Activated CD4-positive, alpha-beta T cell treated with anti-CD3 and anti-CD28 coated beads, Interleukin-2, amount 50 U/mL, for 4 hours (primary cell): ENCODE measurements at regions not wholly inside any gene's neighbourhood (a gene's known extent, or its start where the extent isn't known, plus 50 kb on each side); places are given as distances from the start of the nearest gene placed in this dataset.
"Not testable (repeated sequence)": the region's sequence is repeated elsewhere in the genome, so short reads cannot be mapped to it uniquely, and the experiment has no call there.

Experiments used
- DNase-seq, 2 experiments: peaks; one replicate each; pipeline ENCODE4 v3.0.0-alpha.2; 2020

DNA sequence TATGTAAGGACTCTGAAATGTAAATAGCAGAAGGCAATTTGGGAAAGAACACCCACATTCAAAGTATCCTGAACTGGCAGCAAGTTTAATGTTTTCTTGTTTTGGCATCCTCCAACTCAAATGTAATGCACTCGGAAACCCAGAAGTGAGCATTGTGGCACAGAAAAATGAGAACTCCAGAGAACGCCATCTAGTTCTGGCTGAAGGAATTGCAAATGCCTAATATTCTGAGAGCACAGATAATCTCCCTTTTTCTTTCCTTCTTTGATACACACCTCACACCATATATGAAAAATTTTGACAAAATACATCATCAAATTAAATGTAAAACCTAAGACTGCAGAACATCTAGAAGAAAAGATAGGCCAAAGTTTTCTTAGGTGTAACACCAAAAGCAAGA is 52.1 kb downstream of the PWWP3B start:
- no peak for DNase-seq

DNA sequence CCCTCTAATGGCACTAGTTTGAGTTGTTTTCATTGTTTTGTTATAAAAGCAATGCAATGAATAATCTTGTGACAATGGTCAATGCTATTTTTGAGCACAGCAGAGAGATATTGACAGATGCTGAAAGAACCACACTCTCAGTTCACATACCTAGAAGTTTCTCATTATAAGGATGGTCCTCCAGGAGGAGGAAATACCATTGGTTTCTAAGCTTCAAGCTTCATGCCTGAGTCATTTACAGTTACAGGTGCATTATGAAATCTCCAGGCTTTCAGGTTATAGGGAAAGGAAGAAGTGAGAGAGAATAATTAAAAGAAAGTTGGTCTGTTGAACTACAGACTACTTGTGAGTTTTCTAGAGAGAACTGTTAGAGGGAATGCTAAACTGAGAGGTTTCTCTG is 75.3 kb downstream of the PWWP3B start:
- DNase-seq = no peak

DNA sequence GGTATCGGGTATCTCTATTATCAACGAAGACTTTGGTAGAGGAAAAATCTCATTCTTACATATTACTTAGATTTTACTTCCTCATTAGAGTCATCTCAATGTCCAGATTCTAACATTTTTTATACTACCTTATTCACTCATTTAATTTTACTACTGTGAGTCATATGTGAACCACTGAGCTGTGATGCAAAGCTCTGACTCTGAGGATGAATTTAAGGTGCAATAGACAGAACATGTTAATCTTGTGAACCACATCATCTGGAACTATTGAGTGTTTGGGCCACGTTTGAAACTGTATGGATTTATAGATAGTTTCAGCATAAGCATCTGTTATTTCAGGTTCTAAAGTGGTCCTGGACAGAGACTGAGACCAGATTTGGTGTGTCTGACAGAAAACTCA is 78.4 kb downstream of the PWWP3B start:
- no peak for DNase-seq

DNA sequence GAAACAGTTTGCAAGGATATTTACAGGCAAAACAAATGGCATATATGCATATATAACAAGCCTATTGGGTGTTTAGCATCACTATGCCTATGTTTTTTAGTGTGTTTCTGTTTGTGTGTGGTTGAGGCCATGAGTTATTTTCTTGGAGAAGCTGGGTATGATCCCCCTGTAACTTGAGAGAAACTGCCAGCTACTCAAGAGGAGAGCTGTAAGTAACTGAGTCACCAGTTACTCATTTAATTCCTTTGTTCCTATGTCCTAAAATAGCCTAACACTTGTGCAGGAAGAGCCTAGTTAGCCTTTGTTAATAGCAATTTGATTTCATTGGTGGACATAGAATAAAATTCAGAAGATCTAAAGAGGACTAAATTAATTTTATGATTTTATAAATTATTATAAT is 79.1 kb downstream of the PWWP3B start:
- no peak for DNase-seq

DNA sequence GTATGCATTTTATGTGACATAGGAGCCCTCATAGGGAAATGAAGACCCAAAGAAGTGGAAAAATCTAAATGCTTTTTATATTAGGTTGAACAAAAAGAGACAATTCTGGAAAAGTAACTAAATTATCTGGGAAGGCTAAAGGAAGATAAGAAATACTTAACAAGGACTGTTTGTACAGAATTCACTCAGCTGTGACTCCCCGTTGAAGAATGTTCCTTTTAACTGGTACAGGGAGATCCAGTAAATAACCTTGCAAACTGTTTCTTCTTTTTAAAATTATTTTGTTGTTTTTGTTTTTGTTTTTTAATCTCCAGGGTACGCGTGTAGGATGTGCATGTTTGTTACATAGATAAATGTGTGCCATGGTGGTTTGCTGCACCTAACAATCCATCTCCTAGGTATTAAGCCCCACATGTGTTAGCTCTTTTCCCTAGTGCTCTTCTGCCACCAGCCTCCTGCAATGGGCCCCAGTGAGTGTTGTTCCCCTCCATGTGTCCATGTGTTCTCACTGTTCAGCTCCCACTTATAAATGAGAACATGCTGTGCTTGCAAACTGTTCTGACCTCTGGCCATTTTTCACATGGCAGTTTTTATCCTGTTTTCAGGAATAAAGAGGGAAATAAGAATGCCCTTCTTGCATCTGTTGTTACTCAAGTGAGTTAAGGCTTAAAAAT is 81.7 kb downstream of the PWWP3B start:
- no peak for DNase-seq

DNA sequence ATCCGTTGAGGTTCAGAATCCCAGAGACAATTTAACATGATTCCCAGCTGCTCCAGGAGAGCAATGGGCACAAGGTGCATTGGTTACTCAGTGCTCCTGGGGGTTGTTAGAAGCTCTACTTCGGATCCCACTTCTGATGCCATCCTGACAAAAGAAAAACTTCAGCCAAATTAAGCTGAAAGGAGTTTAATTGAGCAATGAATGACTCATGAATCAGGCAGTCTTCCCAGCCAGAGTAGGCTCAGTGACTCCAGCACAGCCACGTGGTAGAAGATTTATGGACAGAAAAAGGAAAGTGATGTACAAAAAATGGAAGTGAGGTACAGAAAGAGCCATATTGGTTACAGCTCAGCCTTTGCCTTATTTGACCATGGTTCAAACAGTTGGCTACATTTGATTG is 95.7 kb downstream of the PWWP3B start:
- DNase-seq = no peak

DNA sequence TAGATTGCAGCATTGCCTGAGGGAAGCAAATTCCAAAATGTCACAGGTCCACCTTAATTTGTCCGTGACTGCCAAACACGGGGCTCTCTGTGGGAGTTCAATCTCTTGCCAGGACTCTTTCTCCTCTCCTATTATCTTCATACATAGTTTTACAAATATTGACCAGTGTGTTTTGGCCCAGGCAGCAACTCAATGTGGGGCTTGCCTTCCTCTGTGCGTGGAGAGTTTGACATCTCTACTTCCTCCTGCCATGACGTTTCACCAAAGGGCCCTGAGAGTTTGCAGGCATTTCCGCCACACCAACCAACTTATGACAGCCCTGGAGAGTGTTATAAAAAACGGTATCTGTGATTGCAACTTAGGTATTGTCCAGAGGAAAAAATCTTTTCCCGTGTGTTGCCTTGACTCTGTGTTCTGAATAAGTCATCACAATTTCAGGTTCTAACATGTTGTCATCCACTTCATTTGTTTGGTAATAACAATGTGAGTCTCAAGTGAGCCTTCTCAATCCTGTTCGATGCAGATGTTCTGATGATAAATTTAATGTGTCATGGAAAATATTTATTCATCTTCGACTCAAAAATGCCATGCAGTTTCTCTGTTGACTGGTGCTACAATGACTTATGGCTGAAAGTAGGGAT is 106.0 kb downstream of the PWWP3B start:
- DNase-seq = not testable (repeated sequence)

DNA sequence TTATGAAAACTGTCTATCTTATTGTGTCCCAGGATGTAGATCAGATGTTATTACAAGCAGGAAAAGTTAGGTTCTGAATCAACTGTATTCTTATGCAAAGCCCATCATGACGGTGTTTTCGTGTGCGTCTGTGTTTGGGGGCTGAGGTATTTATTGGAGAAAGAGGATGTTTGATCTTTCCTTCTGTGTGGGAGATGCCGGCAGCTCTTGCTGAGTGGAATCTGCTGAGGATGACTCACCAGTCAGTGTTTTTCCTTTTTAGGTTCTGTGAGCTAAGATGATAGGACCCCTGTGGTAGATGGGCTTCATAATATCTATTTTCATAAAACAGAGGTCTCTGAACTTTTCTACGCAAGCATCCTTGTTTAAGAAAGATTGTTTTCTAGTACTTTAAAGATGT is 107.1 kb downstream of the PWWP3B start:
- DNase-seq = not testable (repeated sequence)

DNA sequence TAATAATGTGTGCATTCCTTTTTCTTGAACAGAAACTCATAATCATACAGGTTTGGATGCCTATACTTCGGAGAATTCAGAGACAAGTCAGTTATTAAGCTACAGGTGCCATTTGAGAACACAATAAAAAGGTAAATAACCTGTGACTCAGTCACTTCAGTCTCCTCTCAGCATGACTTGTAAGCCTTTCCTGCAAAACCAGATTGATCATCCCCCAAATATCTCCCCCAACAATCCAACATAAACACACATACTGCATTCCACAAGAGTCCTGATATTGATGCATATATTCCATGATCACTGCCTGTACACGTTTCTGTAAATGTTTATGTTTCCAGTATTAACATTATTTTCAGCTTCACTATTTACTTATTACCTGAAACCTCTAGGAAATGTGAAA is 110.8 kb downstream of the PWWP3B start:
- no peak for DNase-seq

DNA sequence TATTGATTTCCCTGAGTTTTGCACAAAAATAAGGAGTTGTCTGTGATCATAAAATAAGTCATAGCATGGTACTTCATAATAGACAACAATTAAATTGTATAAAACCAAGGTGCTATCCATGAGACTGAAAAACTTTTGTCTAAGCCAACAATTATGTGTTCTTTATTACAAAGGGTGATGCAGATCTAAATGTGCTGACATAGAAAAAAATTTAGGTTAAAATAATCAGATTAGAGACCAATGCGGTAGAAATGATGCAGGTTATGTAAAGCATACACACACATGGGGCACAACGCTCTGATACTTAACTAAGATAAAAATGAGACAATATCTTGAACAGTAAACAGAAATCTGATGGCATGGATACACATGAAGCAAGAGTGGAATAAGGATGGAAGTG is 113.3 kb downstream of the PWWP3B start:
- DNase-seq = no peak

DNA sequence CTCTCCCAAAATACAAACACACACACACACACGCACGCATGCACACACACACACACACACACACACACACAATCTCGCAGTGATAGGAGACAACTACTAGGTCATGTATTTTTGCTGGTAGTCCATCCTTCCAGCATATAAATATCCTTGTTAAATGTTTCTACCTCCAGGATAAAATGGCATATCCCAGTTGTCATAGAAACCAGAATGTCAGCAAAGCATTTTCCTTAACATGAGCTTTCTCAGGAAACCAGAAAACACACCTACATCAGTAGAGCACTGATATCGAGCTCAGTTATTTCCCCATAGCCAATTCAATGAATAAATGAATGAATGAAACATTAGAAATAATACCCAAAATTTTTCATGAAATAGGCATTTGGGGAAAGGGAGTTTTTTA is 115.7 kb downstream of the PWWP3B start:
- DNase-seq = no peak

DNA sequence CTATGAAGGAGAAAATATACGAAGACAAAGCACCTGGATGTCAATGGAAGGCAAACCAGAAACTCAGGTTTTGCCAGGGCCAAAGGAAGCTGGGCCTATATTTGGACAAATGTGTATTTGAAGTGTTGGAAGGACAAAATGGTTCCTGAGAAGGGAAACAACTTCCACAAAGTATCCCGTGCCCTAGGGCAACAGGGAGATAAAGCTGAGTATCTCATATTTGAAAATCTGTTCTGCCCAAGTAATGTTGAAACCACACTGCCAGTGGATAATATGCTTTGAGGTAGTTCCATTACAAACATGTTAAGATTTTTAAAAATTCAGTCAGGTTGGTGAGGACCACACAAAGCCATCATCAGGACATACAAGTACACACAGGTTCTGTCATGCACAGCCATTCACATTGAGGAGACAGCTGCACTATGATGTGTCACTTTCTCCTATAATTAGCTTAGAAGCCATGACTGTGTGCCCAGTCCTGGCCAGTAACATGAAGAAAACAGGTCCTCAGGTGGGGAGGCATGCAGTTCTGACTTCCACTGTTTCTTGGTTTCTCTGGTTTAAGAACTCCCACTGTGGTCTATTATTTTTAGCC is 116.4 kb downstream of the PWWP3B start:
- DNase-seq = no peak

DNA sequence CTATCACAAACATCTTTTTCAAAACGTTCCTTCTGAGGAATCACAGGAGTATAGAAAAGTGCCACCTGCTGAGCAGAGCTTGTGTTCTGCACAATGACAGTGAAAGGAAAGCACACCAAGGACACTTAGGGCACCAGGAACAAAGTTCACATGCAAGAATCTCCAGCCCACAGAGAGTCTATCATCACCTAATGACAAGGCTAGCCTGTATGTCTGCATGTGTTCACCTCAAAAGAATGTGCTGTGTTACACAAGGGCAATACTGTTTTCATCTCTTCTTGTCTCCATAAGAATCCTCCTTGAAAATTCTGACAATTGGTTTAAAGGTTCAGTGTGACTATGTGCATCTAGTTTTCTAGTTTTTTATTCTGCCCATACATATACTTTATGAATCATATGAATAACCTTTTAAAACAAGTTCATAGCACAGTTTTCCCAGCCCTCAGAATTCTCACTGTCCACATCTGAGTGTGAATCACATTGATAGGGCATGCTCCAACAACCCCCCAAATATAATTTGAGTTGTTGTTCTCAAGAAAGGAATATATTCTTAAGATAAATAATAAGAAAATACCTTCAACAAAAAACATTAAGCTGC is 118.0 kb downstream of the PWWP3B start:
- no peak for DNase-seq

DNA sequence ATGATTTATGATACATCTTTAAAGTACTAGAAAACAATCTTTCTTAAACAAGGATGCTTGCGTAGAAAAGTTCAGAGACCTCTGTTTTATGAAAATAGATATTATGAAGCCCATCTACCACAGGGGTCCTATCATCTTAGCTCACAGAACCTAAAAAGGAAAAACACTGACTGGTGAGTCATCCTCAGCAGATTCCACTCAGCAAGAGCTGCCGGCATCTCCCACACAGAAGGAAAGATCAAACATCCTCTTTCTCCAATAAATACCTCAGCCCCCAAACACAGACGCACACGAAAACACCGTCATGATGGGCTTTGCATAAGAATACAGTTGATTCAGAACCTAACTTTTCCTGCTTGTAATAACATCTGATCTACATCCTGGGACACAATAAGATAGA is 122.7 kb downstream of the PWWP3B start:
- not testable (repeated sequence) for DNase-seq

DNA sequence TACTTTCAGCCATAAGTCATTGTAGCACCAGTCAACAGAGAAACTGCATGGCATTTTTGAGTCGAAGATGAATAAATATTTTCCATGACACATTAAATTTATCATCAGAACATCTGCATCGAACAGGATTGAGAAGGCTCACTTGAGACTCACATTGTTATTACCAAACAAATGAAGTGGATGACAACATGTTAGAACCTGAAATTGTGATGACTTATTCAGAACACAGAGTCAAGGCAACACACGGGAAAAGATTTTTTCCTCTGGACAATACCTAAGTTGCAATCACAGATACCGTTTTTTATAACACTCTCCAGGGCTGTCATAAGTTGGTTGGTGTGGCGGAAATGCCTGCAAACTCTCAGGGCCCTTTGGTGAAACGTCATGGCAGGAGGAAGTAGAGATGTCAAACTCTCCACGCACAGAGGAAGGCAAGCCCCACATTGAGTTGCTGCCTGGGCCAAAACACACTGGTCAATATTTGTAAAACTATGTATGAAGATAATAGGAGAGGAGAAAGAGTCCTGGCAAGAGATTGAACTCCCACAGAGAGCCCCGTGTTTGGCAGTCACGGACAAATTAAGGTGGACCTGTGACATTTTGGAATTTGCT is 123.8 kb downstream of the PWWP3B start:
- not testable (repeated sequence) for DNase-seq

DNA sequence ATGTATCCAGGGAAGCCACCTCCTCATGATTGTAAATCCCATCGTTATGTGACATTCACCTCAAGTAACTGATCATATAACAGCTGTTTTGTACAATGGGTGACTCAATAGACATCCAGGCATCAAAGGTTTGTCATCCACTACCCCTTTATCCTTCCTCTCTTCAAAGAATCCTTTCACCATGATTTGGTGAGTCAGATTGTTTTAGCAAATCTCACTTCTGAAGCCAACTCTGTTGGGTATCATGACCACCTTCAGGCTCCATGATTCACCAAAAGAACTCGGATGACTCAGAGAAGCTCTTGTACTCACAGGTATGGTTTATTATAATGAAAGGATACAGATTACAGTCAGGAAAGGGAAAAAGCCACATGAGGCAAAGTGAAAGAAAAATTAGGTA is 132.1 kb downstream of the PWWP3B start:
- no peak for DNase-seq

DNA sequence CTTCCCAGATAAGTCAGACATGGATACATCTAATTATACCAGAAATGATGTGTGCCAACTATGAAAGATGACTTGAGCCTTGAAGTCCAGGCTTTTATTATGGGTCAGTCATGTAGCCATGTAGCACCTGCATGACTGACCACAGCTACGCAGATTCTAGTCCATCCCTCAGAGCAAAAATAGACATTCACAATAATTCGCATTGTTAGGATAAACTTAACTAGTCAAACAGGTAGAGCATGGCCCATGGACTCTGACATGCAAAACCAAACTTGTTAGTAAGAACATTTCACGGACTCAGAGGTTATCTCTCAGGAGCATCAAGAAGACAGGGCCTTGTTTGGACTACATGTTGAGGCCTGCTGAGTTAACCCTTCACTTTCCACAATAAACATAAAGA is 132.6 kb downstream of the PWWP3B start:
- DNase-seq = no peak

DNA sequence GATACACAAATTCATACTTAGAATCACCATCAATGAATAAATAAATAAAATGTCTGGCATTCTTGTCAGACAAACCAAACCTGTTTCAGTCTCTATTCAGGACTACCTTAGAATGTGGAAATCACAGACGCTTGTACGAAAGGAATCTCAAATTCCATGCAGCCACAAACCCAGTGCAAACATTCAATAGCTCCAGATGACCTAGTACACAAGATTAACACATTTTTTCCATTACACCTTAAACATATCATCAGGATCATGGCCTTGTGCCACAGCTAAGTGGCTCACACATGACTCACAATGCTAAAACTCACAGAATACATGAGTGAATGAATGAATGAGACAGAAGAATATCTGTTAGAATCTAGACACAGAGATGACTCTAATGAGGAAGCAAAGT is 134.2 kb downstream of the PWWP3B start:
- DNase-seq = no peak

DNA sequence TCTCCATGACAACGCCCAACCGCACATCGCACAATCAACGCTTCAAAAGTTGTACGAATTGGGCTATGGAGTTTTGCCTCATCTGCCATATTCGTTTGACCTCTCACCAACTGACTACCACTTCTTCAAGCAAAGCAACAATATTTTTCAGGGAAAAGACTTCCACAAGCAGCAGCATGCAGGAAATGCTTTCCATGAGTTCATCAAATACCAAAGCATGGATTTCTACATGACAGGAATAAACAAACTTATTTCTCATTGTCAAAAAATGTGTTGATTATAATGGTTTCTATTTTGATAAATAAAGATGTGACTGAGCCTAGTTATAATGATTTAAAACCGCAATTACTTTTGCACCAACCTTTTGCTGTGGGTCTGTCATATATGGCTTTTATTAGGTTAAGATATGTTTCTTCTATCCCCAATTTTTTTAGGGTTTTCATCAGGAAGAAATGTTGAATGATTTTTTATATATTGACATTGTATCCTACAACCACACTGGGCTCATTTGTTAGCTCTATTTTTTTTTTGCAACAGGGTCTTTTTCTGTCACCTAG is 138.4 kb downstream of the PWWP3B start:
- no peak for DNase-seq

DNA sequence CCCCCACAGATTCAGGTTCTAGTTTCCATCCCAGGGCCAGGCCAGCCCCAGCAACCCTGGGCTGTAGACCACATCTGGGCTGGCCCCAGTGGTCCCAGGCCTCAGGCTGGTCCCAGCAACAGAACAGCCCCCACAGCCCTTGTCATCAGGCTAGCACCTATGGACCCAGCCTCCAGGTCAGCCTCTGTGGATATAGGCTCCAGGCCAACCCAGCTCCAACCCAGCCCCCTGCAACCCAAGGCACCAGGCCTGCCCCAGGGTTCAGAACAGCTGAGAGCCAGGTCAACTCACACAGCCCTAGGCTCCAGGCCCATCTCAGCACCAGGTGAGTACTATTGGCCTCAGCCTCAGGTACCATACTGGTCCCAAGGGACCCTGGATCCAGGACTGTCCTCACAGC is 155.3 kb downstream of the PWWP3B start:
- DNase-seq = no peak

DNA sequence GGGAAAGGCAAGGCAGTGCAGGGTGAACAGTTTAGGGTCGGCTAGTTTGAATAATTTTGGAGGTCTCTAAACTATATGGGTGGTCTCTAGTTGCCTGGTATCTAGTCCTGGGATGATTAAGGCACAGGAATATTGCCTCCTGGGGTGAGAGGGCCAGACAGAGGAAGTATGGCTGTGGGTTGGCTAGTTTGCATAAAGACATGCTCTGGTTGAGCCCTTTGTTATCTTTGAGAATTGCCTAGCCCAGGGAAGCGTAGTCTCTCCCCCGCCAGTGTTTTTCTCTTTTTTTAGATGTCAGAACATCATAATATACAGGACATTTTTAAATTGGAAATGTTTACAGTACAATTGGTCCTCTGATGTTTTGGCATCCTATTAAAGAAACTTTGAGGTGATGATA is 163.5 kb downstream of the PWWP3B start:
- no peak for DNase-seq

DNA sequence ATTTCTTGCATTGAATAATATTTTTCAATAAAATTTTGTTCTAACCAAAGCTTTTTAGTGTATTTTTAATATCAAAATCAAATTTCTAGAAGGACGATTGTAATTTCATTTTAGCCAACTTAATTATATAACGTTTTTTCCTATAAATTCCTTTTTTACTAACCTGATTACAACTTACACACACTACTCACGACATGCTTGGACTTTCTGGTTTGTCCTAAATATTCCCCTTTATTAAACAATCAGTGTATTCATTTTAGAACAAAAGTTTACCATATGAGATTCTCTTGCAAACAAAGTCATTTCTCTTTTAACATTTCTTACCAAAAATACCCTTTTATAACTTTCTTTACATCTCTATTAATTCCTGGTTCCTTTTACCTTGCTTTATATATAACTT is 173.7 kb downstream of the PWWP3B start:
- no peak for DNase-seq

DNA sequence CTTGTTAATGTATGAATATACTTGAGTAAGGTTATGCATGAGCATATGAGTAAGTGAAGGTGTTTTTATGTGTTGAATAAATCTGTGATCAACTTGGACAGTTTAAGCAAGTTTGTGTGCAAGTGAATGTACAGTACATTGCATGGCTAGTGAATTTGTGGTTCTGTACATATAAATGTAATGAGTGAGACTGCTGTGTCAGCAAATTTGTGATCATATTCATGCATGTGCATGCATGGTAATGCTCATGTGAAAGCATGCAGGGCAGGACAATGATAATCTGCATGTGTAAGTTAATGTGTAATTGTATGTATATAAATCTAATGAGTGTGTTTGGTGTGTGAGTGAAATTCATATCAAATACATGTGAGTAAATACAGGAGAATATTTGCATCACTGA is 188.5 kb downstream of the PWWP3B start:
- DNase-seq = no peak

DNA sequence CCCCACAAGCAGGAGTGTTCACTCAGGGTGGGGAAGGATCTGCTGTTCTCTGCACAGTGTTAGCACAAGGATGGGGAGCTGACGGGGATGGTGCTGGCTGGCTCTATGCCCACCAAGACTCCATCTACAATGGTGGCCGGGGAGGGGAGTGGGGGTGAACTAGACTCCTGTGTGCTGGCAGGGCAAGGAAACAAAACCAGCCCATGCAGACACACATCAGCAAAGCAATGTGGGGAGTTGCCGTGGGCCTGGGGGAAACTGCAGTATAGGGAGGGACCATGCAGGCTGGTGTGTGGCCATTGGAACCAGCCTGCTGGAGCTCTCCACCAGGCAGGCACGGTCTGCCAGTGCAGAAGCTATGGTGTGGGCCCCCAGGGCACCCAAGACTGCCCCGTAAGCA is 195.1 kb downstream of the PWWP3B start:
- no peak for DNase-seq
